ENCODE measurements at regions not wholly inside any gene's neighbourhood (a gene's known extent, or its start where the extent isn't known, plus 50 kb on each side); places are given as distances from the start of the nearest gene placed in this dataset.

- H3K18ac ChIP-seq (ENCODE audit: low read depth, low read length), result no peak overlapping the region
- H3K79me1 ChIP-seq (ENCODE audit: low read depth in 1 of 2, low read length in 2 of 2), result no peaks in the 10 kb centered on the region
- H2BK15ac ChIP-seq (ENCODE audit: low read depth, low read length), result no peak overlapping the region
- no peaks in the 10 kb centered on the region for H3K9me3 ChIP-seq (ENCODE audit: control insufficient read depth, insufficient read depth, low read length)
- no peak overlapping the region for H2AK5ac ChIP-seq (ENCODE audit: low read depth, low read length)
- intact Hi-C loops (cut with micrococcal nuclease) (no loop called here), in situ Hi-C loops (cut with MboI; ENCODE audit: low sequenced_read_pairs) (no loop called here), dilution Hi-C loops (cut with HindIII; ENCODE audit: low sequenced_read_pairs, unreplicated experiment) (no loop called here)
- ChIA-PET POLR2A (ENCODE audit: unreplicated experiment) (no interaction called here), CTCF (no interaction called here)
- no peak overlapping the region for H2BK120ac ChIP-seq (ENCODE audit: low read depth, low read length)
- no peaks in the 10 kb centered on the region for H3K27me3 ChIP-seq (ENCODE audit: control insufficient read depth, insufficient read depth, low read length)
- no peak overlapping the region for H4K91ac ChIP-seq (ENCODE audit: insufficient read depth, low read depth, low read length)
- DNase-seq (no peak), ATAC-seq (ENCODE audit: low read depth) (no peak)
- 93% methylated on average over 4 of the region's 9 CpGs; no CpG with 5 or more reads in 1 of the 2 experiments for WGBS, 2 experiments (ENCODE audit: extremely low coverage in 2 of 2, insufficient read length in 1 of 2)
- no peaks in the 10 kb centered on the region for H3K4me1 ChIP-seq (ENCODE audit: control insufficient read depth, insufficient read depth, low read length)
- no peak overlapping the region for H3K4me3 ChIP-seq (ENCODE audit: insufficient read depth, low read depth, low read length)
- H4K5ac ChIP-seq (ENCODE audit: low read depth, low read length), result no peak overlapping the region
- H2AFZ ChIP-seq (replicated peaks; ENCODE audit: low read length, poor library complexity), result no peak overlapping the region
- no peak overlapping the region for H3K4ac ChIP-seq (ENCODE audit: low read depth, low read length)
- BruUV-seq (replicated peaks), result no TSS peak
- no peak overlapping the region for H2AK9ac ChIP-seq (replicated peaks; ENCODE audit: low read depth, low read length, poor library complexity)
- H3K9me1 ChIP-seq (ENCODE audit: insufficient read depth, low read length), result no peaks in the 10 kb centered on the region
- no peak overlapping the region for H2BK20ac ChIP-seq (ENCODE audit: low read depth, low read length)
- H3K56ac ChIP-seq (ENCODE audit: extremely low read depth, insufficient read depth, low read length), result no peak overlapping the region
- no peaks in the 10 kb centered on the region for H4K20me1 ChIP-seq (ENCODE audit: insufficient read depth, low read length)
- H2BK5ac ChIP-seq (ENCODE audit: low read depth, low read length, poor library complexity, severe bottlenecking), result no peak overlapping the region
- TF ChIP-seq NFE2L2 (IDR thresholded peaks at IDR 0.05; ENCODE audit: low read depth, low read length), result no peak
- TF ChIP-seq SMC3 (IDR thresholded peaks at IDR 0.05; ENCODE audit: low read depth, low read length), result no peak
- TF ChIP-seq CTCF (conservative IDR thresholded peaks at IDR 0.05; ENCODE audit: low read depth, low read length), result no peak
- TF ChIP-seq ELK1 (IDR thresholded peaks at IDR 0.05; ENCODE audit: borderline replicate concordance, low read depth, low read length), result no peak
- TF ChIP-seq CHD1 (IDR thresholded peaks at IDR 0.05; ENCODE audit: low read depth, low read length), result no peak
- TF ChIP-seq FOS (IDR thresholded peaks at IDR 0.05; ENCODE audit: low read depth, low read length), result no peak
- no peak for TF ChIP-seq RCOR1 (IDR thresholded peaks at IDR 0.05; ENCODE audit: insufficient replicate concordance, low read length)
- TF ChIP-seq CEBPB (IDR thresholded peaks at IDR 0.05; ENCODE audit: low read depth, low read length), result no peak
- TF ChIP-seq MAZ (IDR thresholded peaks at IDR 0.05; ENCODE audit: borderline replicate concordance, low read depth, low read length), result no peak
- TF ChIP-seq MAFK (IDR thresholded peaks at IDR 0.05; ENCODE audit: low read depth, low read length), result no peak
- no peak for TF ChIP-seq RFX5 (IDR thresholded peaks at IDR 0.05; ENCODE audit: low read depth, low read length)
- no peak overlapping the region for H3K23ac ChIP-seq (ENCODE audit: low read depth, low read length)
- no peak overlapping the region for H3K27ac ChIP-seq (ENCODE audit: insufficient read depth, low read length)
- no peak overlapping the region for H4K8ac ChIP-seq (ENCODE audit: low read depth in 2 of 2, low read length in 2 of 2)
- no peaks in the 10 kb centered on the region for H3K36me3 ChIP-seq (ENCODE audit: control insufficient read depth, insufficient read depth, low read length)
- no peak overlapping the region for H3K4me2 ChIP-seq (ENCODE audit: low read depth, low read length)
- no peak overlapping the region for H3K14ac ChIP-seq (replicated peaks; ENCODE audit: low read depth, low read length)
- H3K9ac ChIP-seq (ENCODE audit: low read depth, low read length), result no peak overlapping the region
Measured at GRCh38 chr5:97245386-97245785, 62.3 kb upstream of the RIOK2 start.
